AG04450 (cell line): ENCODE measurements at regions not wholly inside any gene's neighbourhood (a gene's known extent, or its start where the extent isn't known, plus 50 kb on each side); places are given as distances from the start of the nearest gene placed in this dataset.

Experiments used
- CTCF ChIA-PET: fragments of 300-600, 350-600 bp; formaldehyde crosslinking; extraction: SDS; loops from one replicate; lab custom pipeline; 2022; ENCODE audit warnings: antibody characterized with exemption, inconsistent platforms; lab: Charles Lee
- POLR2A ChIA-PET: fragments of 350-600 bp; formaldehyde crosslinking; extraction: SDS; loops from one replicate; lab custom pipeline; 2021; ENCODE audit warnings: antibody characterized with exemption, inconsistent platforms; lab: Yijun Ruan, JAX
- DNase-seq: peaks from one replicate; pipeline ENCODE4 v3.0.0-alpha.2; 2011; ENCODE audit warnings: low read depth, low spot score
- H3K27ac ChIP-seq: one replicate; pipeline ENCODE4 v1.5.1; 2012; ENCODE audit warnings: low read depth, low read length, control low read depth
- H3K27me3 ChIP-seq: one replicate; pipeline ENCODE4 v1.6.0; 2012; ENCODE audit warnings: low read length; ENCODE audit not compliant: control insufficient read depth, insufficient read depth
- H3K4me3 ChIP-seq: 2 replicates; pipeline ENCODE4 v1.5.1; 2011; ENCODE audit warnings: mild to moderate bottlenecking, low read depth, low read length, control low read depth
- H3K9me3 ChIP-seq: 2 replicates; pipeline ENCODE4 v1.5.1; 2012; ENCODE audit warnings: low read length; ENCODE audit not compliant: control insufficient read depth, insufficient read depth
- CTCF ChIP-seq: IDR thresholded peaks from 2 replicates; pipeline ENCODE4 v1.5.1; 2011; ENCODE audit warnings: low read depth, low read length, control low read depth, inconsistent platforms

GRCh38 chr2:217299590-217299989 is 439.7 kb upstream of the TNP1 start:
- H3K9me3 ChIP-seq: 0 out of 2 replicates have a peak, but pooled peaks cover 2% of the 10 kb centered on the region
- no peak for DNase-seq
- ChIA-PET CTCF (no interaction called here), POLR2A (no interaction called here)
- H3K27me3 ChIP-seq: no peaks in the 10 kb centered on the region
- TF ChIP-seq CTCF: no peak
- no peak overlapping the region for H3K27ac ChIP-seq
- no peak overlapping the region for H3K4me3 ChIP-seq

DNA sequence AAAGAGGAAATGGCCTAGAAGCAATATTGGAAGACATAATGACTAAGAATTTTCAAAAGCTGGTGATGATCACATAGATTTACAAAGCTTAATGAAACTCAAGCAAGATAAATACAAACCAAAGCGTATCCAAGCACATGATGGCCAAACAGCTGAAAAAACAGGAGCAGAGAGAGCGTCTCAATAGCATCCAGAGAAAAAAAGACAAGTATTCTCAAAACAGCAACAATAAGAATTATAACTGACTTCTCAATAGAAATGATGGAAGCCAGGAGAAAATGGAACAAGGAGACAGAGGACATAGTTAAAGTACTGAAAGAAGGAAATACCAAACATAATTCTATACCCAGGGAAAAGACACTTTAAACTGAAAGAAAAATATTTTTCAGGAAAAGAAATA is 437.2 kb upstream of the TNP1 start:
- no peaks in the 10 kb centered on the region for H3K27me3 ChIP-seq
- no peak overlapping the region for H3K27ac ChIP-seq
- H3K4me3 ChIP-seq: no peak overlapping the region
- 0 out of 2 replicates have a peak, but pooled peaks cover 2% of the 10 kb centered on the region for H3K9me3 ChIP-seq
- DNase-seq: no peak
- POLR2A ChIA-PET: no interaction called here
- TF ChIP-seq CTCF: no peak
- CTCF ChIA-PET: no interaction called here

DNA sequence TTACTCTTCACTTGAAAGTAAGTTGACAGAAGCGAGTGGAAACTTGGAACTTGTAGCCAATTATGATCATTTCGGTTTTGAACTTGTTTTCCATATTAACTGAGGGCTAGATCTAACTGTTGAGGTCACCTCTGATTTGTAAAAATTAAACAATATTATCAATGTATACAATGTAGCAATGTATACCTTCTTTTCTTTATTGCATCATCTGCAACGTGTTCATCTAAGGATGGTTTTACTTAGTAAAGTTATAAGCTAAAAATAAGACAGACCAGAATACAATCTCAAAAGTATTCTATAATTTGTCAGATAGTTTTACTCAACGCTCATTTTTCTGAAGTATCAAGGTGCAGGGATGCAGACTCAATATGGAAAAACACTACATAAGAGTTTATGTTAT is 435.0 kb upstream of the TNP1 start:
- no peak for DNase-seq
- H3K9me3 ChIP-seq: 0 out of 2 replicates have a peak, but pooled peaks cover 2% of the 10 kb centered on the region
- no peaks in the 10 kb centered on the region for H3K27me3 ChIP-seq
- no peak overlapping the region for H3K27ac ChIP-seq
- ChIA-PET CTCF (interaction anchor here (1.4 to 1.6 kb wide), 2 partner anchors 216 to 776 kb away, joined by 3 to 9 read pairs; no protein-coding TSS in a partner anchor), POLR2A (no interaction called here)
- TF ChIP-seq CTCF: no peak
- H3K4me3 ChIP-seq: no peak overlapping the region

DNA sequence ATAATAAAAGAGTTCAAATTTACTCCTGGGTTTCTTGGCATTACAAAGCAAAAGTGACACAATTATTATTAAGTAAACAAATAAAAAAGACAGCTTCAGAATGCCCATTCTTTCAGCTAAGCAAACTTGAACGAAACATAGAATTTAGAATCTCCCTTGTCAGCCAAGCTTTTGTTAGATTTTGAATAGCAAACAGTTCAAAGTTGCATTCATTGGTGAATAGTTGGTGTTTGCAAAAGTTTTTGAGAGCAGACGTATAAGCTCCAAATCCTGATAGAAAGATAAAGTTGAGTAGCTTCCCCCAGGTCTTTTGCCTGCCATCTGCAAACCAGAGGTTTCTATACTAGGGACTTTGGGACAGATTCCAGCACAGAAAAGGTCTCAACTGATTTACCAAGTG is 434.3 kb upstream of the TNP1 start:
- no peak for DNase-seq
- CTCF ChIA-PET: interaction anchor here (1.4 to 1.6 kb wide), 2 partner anchors 217 to 775 kb away, joined by 3 to 9 read pairs; no protein-coding TSS in a partner anchor
- H3K27ac ChIP-seq: no peak overlapping the region
- no peaks in the 10 kb centered on the region for H3K27me3 ChIP-seq
- 0 out of 2 replicates have a peak, but pooled peaks cover 2% of the 10 kb centered on the region for H3K9me3 ChIP-seq
- no peak for TF ChIP-seq CTCF
- POLR2A ChIA-PET: interaction anchor here (0.7 to 1.1 kb wide), 3 partner anchors 17 to 600 kb away, joined by 3 to 4 read pairs (median 4); no protein-coding TSS in a partner anchor
- no peak overlapping the region for H3K4me3 ChIP-seq

- Histone ChIP-seq H3K4me3 (no peak overlapping the region), H3K9me3 (0 out of 2 replicates have a peak, but pooled peaks cover 2% of the 10 kb centered on the region), H3K27ac (no peak overlapping the region), H3K27me3 (no peaks in the 10 kb centered on the region)
- TF ChIP-seq CTCF: no peak
- ChIA-PET CTCF (interaction anchor here (1.4 to 1.6 kb wide), 2 partner anchors 217 to 775 kb away, joined by 3 to 9 read pairs; no protein-coding TSS in a partner anchor), POLR2A (interaction anchor here (0.7 to 1.1 kb wide), 3 partner anchors 16 to 600 kb away, joined by 3 to 4 read pairs (median 4); no protein-coding TSS in a partner anchor)
- DNase-seq: no peak
These were observed 433.7 kb upstream of the TNP1 start for GRCh38 chr2:217293607-217294006.
